ENCODE measurements at regions not wholly inside any gene's neighbourhood (a gene's known extent, or its start where the extent isn't known, plus 50 kb on each side); places are given as distances from the start of the nearest gene placed in this dataset.
A peak's percentile ranks its signal among the peaks of the same experiment; 100 is the strongest.
"Not testable (repeated sequence)": the region's sequence is repeated elsewhere in the genome, so short reads cannot be mapped to it uniquely, and the experiment has no call there.

DNA sequence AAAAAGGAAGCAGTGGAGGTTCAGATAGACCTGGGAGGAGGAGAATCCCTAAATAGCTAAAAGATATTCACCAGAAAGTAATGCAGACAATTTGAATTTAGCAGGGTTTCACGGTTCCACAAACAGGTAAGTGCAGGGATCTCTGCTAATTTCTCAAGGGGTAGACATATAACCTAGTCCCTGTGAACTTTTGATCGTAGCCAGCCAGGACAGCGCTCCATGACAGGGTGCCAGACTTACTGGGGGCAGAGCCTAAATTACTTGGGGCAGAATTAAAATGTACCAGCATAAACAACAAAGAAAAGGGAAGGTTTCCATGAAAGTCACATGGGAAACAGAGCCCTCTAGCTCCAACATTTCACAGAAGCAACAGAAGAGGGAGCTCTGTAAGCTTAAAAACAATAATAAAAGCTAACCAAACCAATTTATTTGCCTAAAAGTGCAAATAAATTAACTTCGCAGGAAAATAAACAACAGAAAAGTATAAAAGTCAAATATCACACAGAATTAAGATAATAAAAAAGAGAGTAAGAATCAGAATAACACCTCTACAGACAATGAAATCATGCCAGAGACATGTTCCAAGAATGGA, 198.3 kb downstream of the DUSP10 start:
- intact Hi-C loops (cut with micrococcal nuclease), result loop anchor here (5.0 kb wide), 1 partner anchor 464 kb away; no protein-coding TSS in a partner anchor
- ATAC-seq (no peak), DNase-seq (peak in 1 of 2 donors; percentile 28)
- TF ChIP-seq, protein P1, sequence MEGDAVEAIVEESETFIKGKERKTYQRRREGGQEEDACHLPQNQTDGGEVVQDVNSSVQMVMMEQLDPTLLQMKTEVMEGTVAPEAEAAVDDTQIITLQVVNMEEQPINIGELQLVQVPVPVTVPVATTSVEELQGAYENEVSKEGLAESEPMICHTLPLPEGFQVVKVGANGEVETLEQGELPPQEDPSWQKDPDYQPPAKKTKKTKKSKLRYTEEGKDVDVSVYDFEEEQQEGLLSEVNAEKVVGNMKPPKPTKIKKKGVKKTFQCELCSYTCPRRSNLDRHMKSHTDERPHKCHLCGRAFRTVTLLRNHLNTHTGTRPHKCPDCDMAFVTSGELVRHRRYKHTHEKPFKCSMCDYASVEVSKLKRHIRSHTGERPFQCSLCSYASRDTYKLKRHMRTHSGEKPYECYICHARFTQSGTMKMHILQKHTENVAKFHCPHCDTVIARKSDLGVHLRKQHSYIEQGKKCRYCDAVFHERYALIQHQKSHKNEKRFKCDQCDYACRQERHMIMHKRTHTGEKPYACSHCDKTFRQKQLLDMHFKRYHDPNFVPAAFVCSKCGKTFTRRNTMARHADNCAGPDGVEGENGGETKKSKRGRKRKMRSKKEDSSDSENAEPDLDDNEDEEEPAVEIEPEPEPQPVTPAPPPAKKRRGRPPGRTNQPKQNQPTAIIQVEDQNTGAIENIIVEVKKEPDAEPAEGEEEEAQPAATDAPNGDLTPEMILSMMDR (IDR thresholded peaks at IDR 0.05), result peak; percentile 46
- no peak overlapping the region for H3K27ac ChIP-seq (ENCODE audit: low read length)
- WGBS (ENCODE audit: insufficient coverage), result 79% methylated on average over 3 of the region's 4 CpGs
- no peaks in the 10 kb centered on the region for H3K27me3 ChIP-seq (ENCODE audit: control insufficient read depth, insufficient read depth, low read length)
- Mint-ChIP-seq H3K36me3 (no peaks in the 10 kb centered on the region), H3K4me1 (no peaks in the 10 kb centered on the region), H3K9me3 (no peaks in the 10 kb centered on the region), H3K4me3 (no peak overlapping the region), H3K27ac (no peak overlapping the region), H3K27me3 (ENCODE audit: low read depth in 2 of 2) (peaks cover 3 to 10% of the 10 kb centered on the region in 2 donors)
- H3K9me3 ChIP-seq (ENCODE audit: control insufficient read depth, insufficient read depth, low read length), result no peaks in the 10 kb centered on the region
- no peak overlapping the region for H3K4me3 ChIP-seq (ENCODE audit: low read length)
- H3K36me3 ChIP-seq (ENCODE audit: control insufficient read depth, insufficient read depth, low read length), result no peaks in the 10 kb centered on the region
- H3K4me1 ChIP-seq (ENCODE audit: control insufficient read depth, insufficient read depth, low read length), result no peaks in the 10 kb centered on the region

GRCh38 chr1:221548942-221549341, 192.9 kb downstream of the DUSP10 start:
- DNase-seq, result no peak
- 94% methylated on average over 6 of the region's 6 CpGs for WGBS (ENCODE audit: insufficient coverage)
- no peak for ATAC-seq
- Histone ChIP-seq H3K27ac (ENCODE audit: low read length) (no peak overlapping the region), H3K27me3 (ENCODE audit: control insufficient read depth, insufficient read depth, low read length) (no peaks in the 10 kb centered on the region), H3K4me3 (ENCODE audit: low read length) (no peak overlapping the region), H3K36me3 (ENCODE audit: control insufficient read depth, insufficient read depth, low read length) (no peaks in the 10 kb centered on the region), H3K4me1 (ENCODE audit: control insufficient read depth, insufficient read depth, low read length) (no peaks in the 10 kb centered on the region), H3K9me3 (ENCODE audit: control insufficient read depth, insufficient read depth, low read length) (no peaks in the 10 kb centered on the region)
- no peaks in the 10 kb centered on the region for H3K9me3 Mint-ChIP-seq
- H3K4me3 Mint-ChIP-seq, result no peak overlapping the region
- H3K27me3 Mint-ChIP-seq (ENCODE audit: low read depth in 2 of 2), result no peaks in the 10 kb centered on the region
- no peaks in the 10 kb centered on the region for H3K36me3 Mint-ChIP-seq
- no peaks in the 10 kb centered on the region for H3K4me1 Mint-ChIP-seq
- intact Hi-C loops (cut with micrococcal nuclease), result no loop called here
- TF ChIP-seq, protein P1 (IDR thresholded peaks at IDR 0.05), result no peak
- H3K27ac Mint-ChIP-seq, result no peak overlapping the region

DNA sequence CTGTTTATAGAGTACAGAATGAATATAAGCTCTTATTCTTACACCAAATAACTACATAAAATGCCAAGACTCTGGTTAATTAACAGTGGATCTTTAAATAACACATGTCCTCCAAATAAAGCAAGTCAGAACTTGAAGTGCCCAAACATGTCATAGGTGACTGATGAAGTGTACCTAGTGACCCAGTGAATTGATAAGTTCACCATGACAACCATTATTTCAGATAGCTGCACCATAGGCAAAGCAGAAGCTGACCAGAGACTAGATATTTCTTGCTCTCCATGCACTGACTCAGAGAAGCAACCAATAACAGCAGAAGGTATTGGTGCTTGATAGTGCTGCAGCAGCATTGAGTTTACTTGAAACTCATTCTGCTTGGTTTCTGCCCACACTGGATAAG, 192.1 kb downstream of the DUSP10 start:
- Mint-ChIP-seq H3K4me1 (no peaks in the 10 kb centered on the region), H3K27me3 (ENCODE audit: low read depth in 2 of 2) (no peaks in the 10 kb centered on the region), H3K36me3 (no peaks in the 10 kb centered on the region), H3K27ac (no peak overlapping the region), H3K4me3 (no peak overlapping the region), H3K9me3 (no peaks in the 10 kb centered on the region)
- H3K36me3 ChIP-seq (ENCODE audit: control insufficient read depth, insufficient read depth, low read length), result no peaks in the 10 kb centered on the region
- DNase-seq, result no peak
- no peak for ATAC-seq
- intact Hi-C loops (cut with micrococcal nuclease), result no loop called here
- TF ChIP-seq, protein P1 (IDR thresholded peaks at IDR 0.05), result no peak
- H3K27ac ChIP-seq (ENCODE audit: low read length), result no peak overlapping the region
- H3K9me3 ChIP-seq (ENCODE audit: control insufficient read depth, insufficient read depth, low read length), result no peaks in the 10 kb centered on the region
- no peaks in the 10 kb centered on the region for H3K4me1 ChIP-seq (ENCODE audit: control insufficient read depth, insufficient read depth, low read length)
- no peak overlapping the region for H3K4me3 ChIP-seq (ENCODE audit: low read length)
- no peaks in the 10 kb centered on the region for H3K27me3 ChIP-seq (ENCODE audit: control insufficient read depth, insufficient read depth, low read length)

- H3K27ac Mint-ChIP-seq; H3K36me3 Mint-ChIP-seq; H3K27ac ChIP-seq (ENCODE audit: low read length); H3K4me1 Mint-ChIP-seq; DNase-seq; H3K9me3 Mint-ChIP-seq; H3K4me1 ChIP-seq (ENCODE audit: control insufficient read depth, insufficient read depth, low read length); intact Hi-C loops (cut with micrococcal nuclease); H3K27me3 ChIP-seq (ENCODE audit: control insufficient read depth, insufficient read depth, low read length); H3K27me3 Mint-ChIP-seq (ENCODE audit: low read depth in 2 of 2); ATAC-seq; H3K4me3 ChIP-seq (ENCODE audit: low read length); H3K36me3 ChIP-seq (ENCODE audit: control insufficient read depth, insufficient read depth, low read length); H3K4me3 Mint-ChIP-seq; H3K9me3 ChIP-seq (ENCODE audit: control insufficient read depth, insufficient read depth, low read length): not testable (repeated sequence)
- 95% methylated on average over 8 of the region's 8 CpGs for WGBS (ENCODE audit: insufficient coverage)
Observed at GRCh38 chr1:221552792-221553191, 189.1 kb downstream of the DUSP10 start.

Measured in natural killer cell (primary cell).